ENCODE measurements at regions not wholly inside any gene's neighbourhood (a gene's known extent, or its start where the extent isn't known, plus 50 kb on each side); places are given as distances from the start of the nearest gene placed in this dataset.
"Not testable (repeated sequence)": the region's sequence is repeated elsewhere in the genome, so short reads cannot be mapped to it uniquely, and the experiment has no call there.

- no peak for DNase-seq
Measured at GRCh38 chr16:14384745-14385144, 245.3 kb downstream of the PARN start.

GRCh38 chr16:14383844-14384243 lies 246.2 kb downstream of the PARN start:
- not testable (repeated sequence) for DNase-seq

GRCh38 chr16:14378689-14379467 lies 251.2 kb downstream of the PARN start:
- DNase-seq: no peak

- no peak for DNase-seq
Measured at GRCh38 chr16:14378131-14378551, 251.9 kb downstream of the PARN start.

GRCh38 chr16:14377326-14377725 lies 252.7 kb downstream of the PARN start:
- no peak for DNase-seq

GRCh38 chr16:14375132-14375491 lies 254.9 kb downstream of the PARN start:
- DNase-seq: no peak

GRCh38 chr16:14374451-14375131 lies 255.5 kb downstream of the PARN start:
- DNase-seq: no peak

- DNase-seq: no peak
Measured at GRCh38 chr16:14373896-14374295, 256.2 kb downstream of the PARN start.

- DNase-seq: no peak
Measured at GRCh38 chr16:14373406-14373805, 256.7 kb downstream of the PARN start.

- no peak for DNase-seq
Measured at GRCh38 chr16:14372471-14372870, 257.6 kb downstream of the PARN start.

- no peak for DNase-seq
Measured at GRCh38 chr16:14371778-14372431, 258.2 kb downstream of the PARN start.

- DNase-seq: no peak
Measured at GRCh38 chr16:14370736-14371234, 259.3 kb downstream of the PARN start.

GRCh38 chr16:14369734-14370598 lies 260.1 kb downstream of the PARN start:
- no peak for DNase-seq

- DNase-seq: no peak
Measured at GRCh38 chr16:14368399-14368798, 261.7 kb downstream of the PARN start.

GRCh38 chr16:14366974-14367707 lies 262.9 kb downstream of the PARN start:
- no peak for DNase-seq

GRCh38 chr16:14366447-14366846 lies 263.6 kb downstream of the PARN start:
- no peak for DNase-seq

- DNase-seq: no peak
Measured at GRCh38 chr16:14365200-14365851, 264.7 kb downstream of the PARN start.

GRCh38 chr16:14364386-14365199 lies 265.5 kb downstream of the PARN start:
- DNase-seq: no peak

GRCh38 chr16:14364112-14364385 lies 266.0 kb downstream of the PARN start:
- no peak for DNase-seq

- no peak for DNase-seq
Measured at GRCh38 chr16:14362774-14363371, 267.2 kb downstream of the PARN start.

All from NCI-H446 (cell line).